Choroid plexus epithelial cell (primary cell): ENCODE measurements at regions not wholly inside any gene's neighbourhood (a gene's known extent, or its start where the extent isn't known, plus 50 kb on each side); places are given as distances from the start of the nearest gene placed in this dataset.

Experiments used
- DNase-seq: peaks from one replicate; pipeline ENCODE4 v3.0.0-alpha.2; 2010; ENCODE audit warnings: low read depth
- H3K4me3 ChIP-seq: 2 replicates; pipeline ENCODE4 v1.5.1; 2011; ENCODE audit warnings: low read depth, mild to moderate bottlenecking, control low read depth, low read length, moderate library complexity
- TF ChIP-seq, protein P1 (sequence below): conservative IDR thresholded peaks from 2 replicates; pipeline ENCODE4 v1.5.1; 2011; ENCODE audit warnings: low read depth, mild to moderate bottlenecking, control low read depth, inconsistent platforms, low read length, moderate library complexity

DNA sequence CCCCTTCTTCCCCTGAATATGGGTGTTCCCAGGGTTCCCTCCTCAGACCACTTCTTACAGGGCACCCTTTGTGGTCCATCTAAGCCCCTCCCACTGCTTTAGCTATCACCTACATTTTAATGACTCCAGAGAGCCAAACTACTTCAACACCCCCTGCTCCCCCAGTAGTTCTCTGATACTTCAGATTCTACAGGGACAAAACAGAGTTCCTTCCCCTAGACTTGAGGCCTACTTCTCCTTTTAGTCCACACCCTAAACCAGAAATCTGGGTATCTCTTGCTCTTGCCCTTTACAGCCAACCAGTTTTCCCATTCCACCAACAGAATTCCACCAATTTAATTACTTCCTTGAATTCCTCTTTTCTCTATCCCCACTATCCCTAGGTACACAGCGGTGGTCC lies 107.2 kb downstream of the KCNRG start:
- TF ChIP-seq, protein P1, sequence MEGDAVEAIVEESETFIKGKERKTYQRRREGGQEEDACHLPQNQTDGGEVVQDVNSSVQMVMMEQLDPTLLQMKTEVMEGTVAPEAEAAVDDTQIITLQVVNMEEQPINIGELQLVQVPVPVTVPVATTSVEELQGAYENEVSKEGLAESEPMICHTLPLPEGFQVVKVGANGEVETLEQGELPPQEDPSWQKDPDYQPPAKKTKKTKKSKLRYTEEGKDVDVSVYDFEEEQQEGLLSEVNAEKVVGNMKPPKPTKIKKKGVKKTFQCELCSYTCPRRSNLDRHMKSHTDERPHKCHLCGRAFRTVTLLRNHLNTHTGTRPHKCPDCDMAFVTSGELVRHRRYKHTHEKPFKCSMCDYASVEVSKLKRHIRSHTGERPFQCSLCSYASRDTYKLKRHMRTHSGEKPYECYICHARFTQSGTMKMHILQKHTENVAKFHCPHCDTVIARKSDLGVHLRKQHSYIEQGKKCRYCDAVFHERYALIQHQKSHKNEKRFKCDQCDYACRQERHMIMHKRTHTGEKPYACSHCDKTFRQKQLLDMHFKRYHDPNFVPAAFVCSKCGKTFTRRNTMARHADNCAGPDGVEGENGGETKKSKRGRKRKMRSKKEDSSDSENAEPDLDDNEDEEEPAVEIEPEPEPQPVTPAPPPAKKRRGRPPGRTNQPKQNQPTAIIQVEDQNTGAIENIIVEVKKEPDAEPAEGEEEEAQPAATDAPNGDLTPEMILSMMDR = no peak
- H3K4me3 ChIP-seq = no peak overlapping the region
- no peak for DNase-seq

DNA sequence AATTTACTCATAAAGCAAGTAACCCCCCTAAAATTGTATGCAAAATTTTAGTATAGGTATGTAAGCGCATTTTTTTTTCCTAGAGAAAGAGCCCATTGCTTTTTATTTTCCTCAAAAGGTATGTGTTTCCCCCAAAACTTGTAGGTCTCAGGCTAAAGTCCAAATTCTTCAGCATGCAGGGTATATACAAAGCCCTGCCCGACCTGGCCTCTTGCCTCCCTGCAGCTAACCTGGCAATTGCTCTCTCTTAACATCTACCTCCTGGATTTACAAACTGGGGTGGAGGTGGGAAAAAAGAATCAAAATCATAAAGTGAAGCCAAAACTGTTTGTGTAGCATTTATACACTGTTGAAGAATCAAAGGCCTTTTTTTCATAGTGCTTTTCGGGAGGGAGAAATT lies 107.8 kb downstream of the KCNRG start:
- no peak for DNase-seq
- no peak overlapping the region for H3K4me3 ChIP-seq
- TF ChIP-seq, protein P1 = no peak

DNA sequence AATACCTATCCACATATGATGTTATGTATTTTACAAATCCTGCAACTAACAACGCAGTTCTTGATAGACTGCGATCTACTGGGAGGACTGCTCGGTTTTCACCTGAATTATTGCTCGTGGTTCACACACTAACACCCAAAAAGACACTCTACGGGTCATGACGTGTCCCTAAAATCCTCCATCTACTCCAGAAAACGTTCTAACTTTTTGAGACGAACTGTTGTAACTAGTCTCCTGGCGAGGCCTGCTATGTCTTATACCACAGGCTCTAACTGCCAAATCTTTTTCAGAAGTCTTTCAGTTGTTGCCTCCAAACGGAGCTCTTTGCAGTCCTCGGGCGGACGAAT lies 108.2 kb downstream of the KCNRG start:
- H3K4me3 ChIP-seq = peak overlapping the region; percentile 98
- TF ChIP-seq, protein P1 = peak; percentile 7
- DNase-seq = no peak

DNA sequence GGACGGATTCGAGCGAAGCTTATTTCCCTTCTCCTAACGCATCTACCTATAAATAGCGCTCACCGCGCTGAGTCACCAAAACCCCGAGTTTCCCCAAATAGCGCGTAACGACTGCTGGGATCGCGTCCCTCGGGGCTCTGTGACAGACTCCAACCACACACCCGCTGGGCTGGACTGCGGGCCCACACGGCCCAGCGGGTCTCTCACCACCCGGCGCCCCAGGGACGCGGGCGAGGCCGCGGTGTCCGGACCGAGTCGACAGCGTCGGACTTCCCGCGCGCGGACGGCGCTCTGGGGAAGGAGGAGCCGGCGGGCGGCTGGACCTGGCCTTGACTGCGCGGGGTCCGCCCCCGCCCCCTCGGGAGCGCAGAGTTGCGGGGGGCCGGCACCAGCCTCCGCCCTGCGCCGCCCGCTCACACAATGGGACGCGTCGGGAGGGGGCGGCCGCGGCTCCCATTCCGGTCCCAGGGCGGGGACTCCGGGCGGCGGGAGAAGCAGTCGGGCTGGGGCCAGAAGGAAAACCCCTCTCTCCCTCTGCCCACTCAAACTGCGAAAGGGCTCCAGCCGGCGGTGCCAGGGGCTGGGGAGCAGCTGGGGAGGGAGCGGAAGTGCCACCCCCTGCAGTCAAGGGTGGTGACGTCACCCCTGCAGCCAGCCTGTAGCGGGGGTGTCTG lies 108.8 kb downstream of the KCNRG start:
- TF ChIP-seq, protein P1 = no peak
- peak; percentile 98 for DNase-seq
- peak overlapping the region; percentile 98 for H3K4me3 ChIP-seq

DNA sequence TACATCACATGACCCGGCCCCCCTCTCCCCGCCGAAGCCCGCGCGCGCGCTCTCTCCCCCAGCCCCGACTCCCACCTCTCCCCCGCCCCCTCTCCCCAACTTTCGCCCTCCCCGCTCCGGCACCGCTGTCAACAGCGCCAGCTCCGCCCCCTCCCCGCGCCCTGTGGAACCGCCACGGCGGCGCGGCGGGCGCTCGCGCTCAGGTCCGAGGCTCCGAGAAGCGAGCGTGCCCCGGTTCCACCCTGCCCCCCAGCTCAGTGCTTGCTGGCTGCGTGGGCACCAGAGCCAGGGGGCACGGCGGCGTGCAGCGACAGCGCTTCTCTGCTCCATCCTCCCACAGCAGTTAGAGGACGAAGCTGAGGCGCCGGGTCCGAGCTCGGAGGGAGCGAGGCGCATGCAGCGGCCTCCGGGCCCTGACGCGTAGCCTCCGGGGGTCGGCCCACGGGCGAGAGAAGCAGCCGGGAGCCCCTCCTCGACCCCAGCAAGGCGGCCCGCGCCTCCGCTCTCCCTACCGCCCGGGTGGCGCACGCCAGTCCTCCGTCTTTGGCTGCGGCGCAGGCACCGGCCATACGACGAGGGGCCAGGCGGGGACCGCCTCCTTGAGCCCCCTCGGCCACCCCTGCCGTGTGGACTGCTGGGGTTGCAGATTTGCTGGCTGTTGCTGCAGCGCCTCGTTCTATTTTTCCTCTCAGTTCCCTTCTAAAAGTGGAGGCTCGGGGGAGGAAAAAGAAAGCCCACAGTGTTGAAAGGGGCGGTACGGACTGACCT lies 109.5 kb downstream of the KCNRG start:
- peak overlapping the region; percentile 98 for H3K4me3 ChIP-seq
- TF ChIP-seq, protein P1 = no peak
- peak; percentile 66 for DNase-seq

DNA sequence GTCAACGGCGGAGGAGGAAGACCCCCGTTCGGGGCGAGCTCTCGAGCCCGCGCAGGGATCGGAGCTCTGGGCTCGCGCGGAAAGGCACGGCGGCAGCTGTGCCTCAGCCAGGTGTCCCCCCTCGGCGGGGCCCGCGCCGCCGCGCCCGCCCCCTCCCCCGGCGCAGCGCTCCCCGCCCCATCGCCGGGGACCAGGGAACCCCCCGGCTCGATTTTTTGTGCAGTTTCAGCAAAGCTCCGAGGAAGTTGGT lies 110.0 kb downstream of the KCNRG start:
- H3K4me3 ChIP-seq = peak overlapping the region; percentile 98
- TF ChIP-seq, protein P1 = no peak
- DNase-seq = no peak
